ENCODE measurements at regions not wholly inside any gene's neighbourhood (a gene's known extent, or its start where the extent isn't known, plus 50 kb on each side); places are given as distances from the start of the nearest gene placed in this dataset.
A peak's percentile ranks its signal among the peaks of the same experiment; 100 is the strongest.

- H3K36me3 ChIP-seq (ENCODE audit: low read depth, low read length), result no peaks in the 10 kb centered on the region
Measured at GRCh38 chr2:223537115-223537514, 65.0 kb downstream of the SCG2 start.

GRCh38 chr2:223537651-223538601, 64.2 kb downstream of the SCG2 start:
- peaks cover 25% of the 10 kb centered on the region for H3K4me1 ChIP-seq (ENCODE audit: insufficient read depth, low read length)
- no peaks in the 10 kb centered on the region for H4K20me1 ChIP-seq (ENCODE audit: low read length)
- ChIA-PET CTCF (interaction anchor here (0.5 to 0.7 kb wide), 2 partner anchors 19 to 260 kb away, joined by 3 to 6 read pairs; no protein-coding TSS in a partner anchor), POLR2A (ENCODE audit: unreplicated experiment) (interaction anchor here (0.7 kb wide), 1 partner anchor 15 kb away, joined by 4 read pairs; no protein-coding TSS in a partner anchor)
- no peaks in the 10 kb centered on the region for H3F3A ChIP-seq (ENCODE audit: low read length, unreplicated experiment)
- no peak overlapping the region for H3K4me3 ChIP-seq (ENCODE audit: low read length)
- H3K9ac ChIP-seq (ENCODE audit: low read length), result no peak overlapping the region
- H3K27me3 ChIP-seq (ENCODE audit: low read length), result no peaks in the 10 kb centered on the region
- H3K79me2 ChIP-seq (ENCODE audit: low read length), result no peaks in the 10 kb centered on the region
- intact Hi-C loops (cut with micrococcal nuclease), result no loop called here
- H3K9me3 ChIP-seq (ENCODE audit: low read length), result no peaks in the 10 kb centered on the region
- H2AFZ ChIP-seq (ENCODE audit: low read length), result peak overlapping the region; percentile 15; the same call in 1 of the 2 replicates
- BruUV-seq (replicated peaks), result no TSS peak
- DNase-seq, result peak; percentile 44
- TF ChIP-seq CTCF (conservative IDR thresholded peaks at IDR 0.05; ENCODE audit: low read depth, low read length) (no peak), EZH2 (IDR thresholded peaks at IDR 0.05; ENCODE audit: low read length, unreplicated experiment) (no peak), EZH2phosphoT487 (IDR thresholded peaks at IDR 0.05; ENCODE audit: borderline replicate concordance, low read length) (no peak)
- H3K9me2 ChIP-seq (replicated peaks; ENCODE audit: low read length), result no peaks in the 10 kb centered on the region
- ATAC-seq, result peak; percentile 55
- no peaks in the 10 kb centered on the region for H3K36me3 ChIP-seq (ENCODE audit: low read depth, low read length)
- H3K27ac ChIP-seq (ENCODE audit: low read length), result peak overlapping the region; percentile 20
- peak overlapping the region; percentile 10; the same call in 1 of the 2 replicates for H3K4me2 ChIP-seq (ENCODE audit: low read length)

More at GRCh38 chr2:223537115-223537514, 65.0 kb downstream of the SCG2 start:
- DNase-seq (no peak), ATAC-seq (no peak)
- Histone ChIP-seq H3K9ac (ENCODE audit: low read length) (no peak overlapping the region), H3K9me2 (replicated peaks; ENCODE audit: low read length) (no peaks in the 10 kb centered on the region), H2AFZ (ENCODE audit: low read length) (no peak overlapping the region), H3K4me1 (ENCODE audit: insufficient read depth, low read length) (peaks cover 25% of the 10 kb centered on the region), H3F3A (ENCODE audit: low read length, unreplicated experiment) (no peaks in the 10 kb centered on the region), H4K20me1 (ENCODE audit: low read length) (no peaks in the 10 kb centered on the region), H3K27ac (ENCODE audit: low read length) (no peak overlapping the region), H3K79me2 (ENCODE audit: low read length) (no peaks in the 10 kb centered on the region), H3K4me3 (ENCODE audit: low read length) (no peak overlapping the region), H3K9me3 (ENCODE audit: low read length) (no peaks in the 10 kb centered on the region), H3K4me2 (ENCODE audit: low read length) (no peak overlapping the region), H3K27me3 (ENCODE audit: low read length) (no peaks in the 10 kb centered on the region)
- ChIA-PET POLR2A (ENCODE audit: unreplicated experiment) (interaction anchor here (0.7 kb wide), 1 partner anchor 14 kb away, joined by 4 read pairs; no protein-coding TSS in a partner anchor), CTCF (interaction anchor here (0.5 kb wide), 1 partner anchor 18 kb away, joined by 3 read pairs; no protein-coding TSS in a partner anchor)
- TF ChIP-seq EZH2 (IDR thresholded peaks at IDR 0.05; ENCODE audit: low read length, unreplicated experiment), result no peak
- no peak for TF ChIP-seq EZH2phosphoT487 (IDR thresholded peaks at IDR 0.05; ENCODE audit: borderline replicate concordance, low read length)
- no peak for TF ChIP-seq CTCF (conservative IDR thresholded peaks at IDR 0.05; ENCODE audit: low read depth, low read length)
- intact Hi-C loops (cut with micrococcal nuclease), result no loop called here
- no TSS peak for BruUV-seq (replicated peaks)

Data from PC-3 (cell line).